HL-60 (cell line): ENCODE measurements at regions not wholly inside any gene's neighbourhood (a gene's known extent, or its start where the extent isn't known, plus 50 kb on each side); places are given as distances from the start of the nearest gene placed in this dataset.
"Not testable (repeated sequence)": the region's sequence is repeated elsewhere in the genome, so short reads cannot be mapped to it uniquely, and the experiment has no call there.

ENCODE experiments used
- DNase-seq, 2 experiments: peaks; one replicate each; pipeline ENCODE4 v3.0.0-alpha.2; 2010 to 2020; ENCODE audit warnings: low read depth in 1 of 2, low spot score in 1 of 2
- H3K27ac ChIP-seq: fragments of 250-450 bp; sonication (Bioruptor Pico); replicated peaks from 2 replicates; pipeline ENCODE4 v1.5.1; 2020; ENCODE audit warnings: mild to moderate bottlenecking, moderate library complexity
- H3K27me3 ChIP-seq: fragments of 250-450 bp; sonication (Bioruptor Pico); 2 replicates; pipeline ENCODE4 v1.5.1; 2021; ENCODE audit warnings: mild to moderate bottlenecking, moderate library complexity; ENCODE audit not compliant: insufficient read depth, poor library complexity, severe bottlenecking
- H3K4me3 ChIP-seq: replicated peaks from 2 replicates; pipeline ENCODE4 v1.5.1; 2011; ENCODE audit warnings: mild to moderate bottlenecking, control low read depth, low read length; ENCODE audit not compliant: insufficient read depth
- GABPA ChIP-seq: IDR thresholded peaks from 2 replicates; pipeline ENCODE4 v1.6.1; 2012; ENCODE audit warnings: low read depth
- POLR2AphosphoS5 ChIP-seq: IDR thresholded peaks from 2 replicates; pipeline ENCODE4 v1.6.1; 2012; ENCODE audit warnings: low read depth
- SPI1 ChIP-seq: IDR thresholded peaks from 2 replicates; pipeline ENCODE4 v1.6.1; 2012; ENCODE audit warnings: low read depth, mild to moderate bottlenecking, borderline replicate concordance
- TF ChIP-seq, protein P1 (sequence below): IDR thresholded peaks from 2 replicates; pipeline ENCODE4 v1.6.1; 2012; ENCODE audit warnings: low read depth; ENCODE audit not compliant: insufficient replicate concordance
- TF ChIP-seq, protein P2 (sequence below): IDR thresholded peaks from one replicate; pipeline ENCODE4 v1.5.1; 2011; ENCODE audit warnings: low read length, control low read depth, inconsistent platforms; ENCODE audit not compliant: insufficient read depth

DNA sequence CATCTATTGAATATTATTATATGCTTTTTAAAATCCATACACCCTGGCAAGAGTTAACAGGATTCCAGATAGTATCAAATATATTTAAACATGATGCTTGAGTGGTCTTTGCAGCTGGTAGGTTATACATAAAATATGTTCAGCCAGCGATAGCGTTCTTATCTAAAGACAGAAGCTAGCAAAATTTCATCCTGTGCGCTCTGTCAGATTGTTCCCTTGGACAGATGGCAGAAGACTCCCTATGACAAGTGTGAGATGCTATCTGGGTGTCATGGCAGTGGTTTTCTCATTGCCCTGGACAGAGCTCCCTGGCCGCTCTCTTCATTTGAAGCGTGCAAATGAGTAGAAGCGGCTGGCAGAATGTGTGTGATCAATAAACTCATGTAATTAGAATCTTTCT is 175.2 kb upstream of the SOX14 start:
- no peak overlapping the region for H3K27ac ChIP-seq
- no peak overlapping the region for H3K4me3 ChIP-seq
- TF ChIP-seq, protein P1, sequence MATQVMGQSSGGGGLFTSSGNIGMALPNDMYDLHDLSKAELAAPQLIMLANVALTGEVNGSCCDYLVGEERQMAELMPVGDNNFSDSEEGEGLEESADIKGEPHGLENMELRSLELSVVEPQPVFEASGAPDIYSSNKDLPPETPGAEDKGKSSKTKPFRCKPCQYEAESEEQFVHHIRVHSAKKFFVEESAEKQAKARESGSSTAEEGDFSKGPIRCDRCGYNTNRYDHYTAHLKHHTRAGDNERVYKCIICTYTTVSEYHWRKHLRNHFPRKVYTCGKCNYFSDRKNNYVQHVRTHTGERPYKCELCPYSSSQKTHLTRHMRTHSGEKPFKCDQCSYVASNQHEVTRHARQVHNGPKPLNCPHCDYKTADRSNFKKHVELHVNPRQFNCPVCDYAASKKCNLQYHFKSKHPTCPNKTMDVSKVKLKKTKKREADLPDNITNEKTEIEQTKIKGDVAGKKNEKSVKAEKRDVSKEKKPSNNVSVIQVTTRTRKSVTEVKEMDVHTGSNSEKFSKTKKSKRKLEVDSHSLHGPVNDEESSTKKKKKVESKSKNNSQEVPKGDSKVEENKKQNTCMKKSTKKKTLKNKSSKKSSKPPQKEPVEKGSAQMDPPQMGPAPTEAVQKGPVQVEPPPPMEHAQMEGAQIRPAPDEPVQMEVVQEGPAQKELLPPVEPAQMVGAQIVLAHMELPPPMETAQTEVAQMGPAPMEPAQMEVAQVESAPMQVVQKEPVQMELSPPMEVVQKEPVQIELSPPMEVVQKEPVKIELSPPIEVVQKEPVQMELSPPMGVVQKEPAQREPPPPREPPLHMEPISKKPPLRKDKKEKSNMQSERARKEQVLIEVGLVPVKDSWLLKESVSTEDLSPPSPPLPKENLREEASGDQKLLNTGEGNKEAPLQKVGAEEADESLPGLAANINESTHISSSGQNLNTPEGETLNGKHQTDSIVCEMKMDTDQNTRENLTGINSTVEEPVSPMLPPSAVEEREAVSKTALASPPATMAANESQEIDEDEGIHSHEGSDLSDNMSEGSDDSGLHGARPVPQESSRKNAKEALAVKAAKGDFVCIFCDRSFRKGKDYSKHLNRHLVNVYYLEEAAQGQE, result no peak
- TF ChIP-seq GABPA (no peak), SPI1 (no peak), POLR2AphosphoS5 (no peak)
- TF ChIP-seq, protein P2, sequence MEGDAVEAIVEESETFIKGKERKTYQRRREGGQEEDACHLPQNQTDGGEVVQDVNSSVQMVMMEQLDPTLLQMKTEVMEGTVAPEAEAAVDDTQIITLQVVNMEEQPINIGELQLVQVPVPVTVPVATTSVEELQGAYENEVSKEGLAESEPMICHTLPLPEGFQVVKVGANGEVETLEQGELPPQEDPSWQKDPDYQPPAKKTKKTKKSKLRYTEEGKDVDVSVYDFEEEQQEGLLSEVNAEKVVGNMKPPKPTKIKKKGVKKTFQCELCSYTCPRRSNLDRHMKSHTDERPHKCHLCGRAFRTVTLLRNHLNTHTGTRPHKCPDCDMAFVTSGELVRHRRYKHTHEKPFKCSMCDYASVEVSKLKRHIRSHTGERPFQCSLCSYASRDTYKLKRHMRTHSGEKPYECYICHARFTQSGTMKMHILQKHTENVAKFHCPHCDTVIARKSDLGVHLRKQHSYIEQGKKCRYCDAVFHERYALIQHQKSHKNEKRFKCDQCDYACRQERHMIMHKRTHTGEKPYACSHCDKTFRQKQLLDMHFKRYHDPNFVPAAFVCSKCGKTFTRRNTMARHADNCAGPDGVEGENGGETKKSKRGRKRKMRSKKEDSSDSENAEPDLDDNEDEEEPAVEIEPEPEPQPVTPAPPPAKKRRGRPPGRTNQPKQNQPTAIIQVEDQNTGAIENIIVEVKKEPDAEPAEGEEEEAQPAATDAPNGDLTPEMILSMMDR, result no peak
- no peak for DNase-seq
- H3K27me3 ChIP-seq, result no peaks in the 10 kb centered on the region

DNA sequence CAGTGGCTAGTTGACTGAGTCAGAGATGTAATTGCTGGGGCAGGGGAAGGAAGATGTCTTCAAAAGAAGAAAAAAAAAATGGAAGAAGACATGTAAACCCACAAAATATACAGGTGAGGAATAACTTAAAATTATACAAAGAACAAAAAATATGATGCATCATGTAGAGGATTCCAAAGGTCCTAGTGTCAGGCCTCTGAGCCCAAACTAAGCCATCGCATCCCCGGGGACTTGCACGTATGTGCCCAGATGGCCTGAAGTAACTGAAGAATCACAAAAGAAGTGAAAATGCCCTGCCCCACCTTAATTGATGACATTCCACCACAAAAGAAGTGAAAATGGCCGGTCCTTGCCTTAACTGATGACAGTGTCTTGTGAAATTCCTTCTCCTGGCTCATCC is 168.7 kb upstream of the SOX14 start:
- not testable (repeated sequence) for DNase-seq, H3K27ac ChIP-seq, H3K4me3 ChIP-seq, H3K27me3 ChIP-seq

DNA sequence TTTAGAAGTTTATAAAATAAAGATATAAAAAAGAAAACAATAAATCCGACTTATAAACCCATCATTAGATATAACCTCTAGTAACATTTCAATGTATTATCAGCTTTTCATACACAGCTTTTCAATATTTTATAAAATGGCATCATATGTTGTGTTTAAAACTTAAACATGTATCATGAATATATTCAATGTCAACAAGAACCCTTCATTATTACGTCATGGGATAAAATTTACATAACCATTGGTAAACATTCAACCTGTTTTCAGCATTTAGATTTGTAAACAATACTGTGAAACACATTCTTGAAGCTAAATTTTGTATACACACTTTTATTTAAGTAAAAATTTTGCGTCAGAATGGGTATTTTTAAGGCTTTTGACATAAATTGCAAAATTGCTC is 153.4 kb upstream of the SOX14 start:
- Histone ChIP-seq H3K27ac (no peak overlapping the region), H3K27me3 (peaks cover 5% of the 10 kb centered on the region), H3K4me3 (no peak overlapping the region)
- DNase-seq, result no peak
- TF ChIP-seq GABPA (no peak), POLR2AphosphoS5 (no peak), SPI1 (no peak)
- TF ChIP-seq, protein P1, result no peak
- TF ChIP-seq, protein P2, result no peak

DNA sequence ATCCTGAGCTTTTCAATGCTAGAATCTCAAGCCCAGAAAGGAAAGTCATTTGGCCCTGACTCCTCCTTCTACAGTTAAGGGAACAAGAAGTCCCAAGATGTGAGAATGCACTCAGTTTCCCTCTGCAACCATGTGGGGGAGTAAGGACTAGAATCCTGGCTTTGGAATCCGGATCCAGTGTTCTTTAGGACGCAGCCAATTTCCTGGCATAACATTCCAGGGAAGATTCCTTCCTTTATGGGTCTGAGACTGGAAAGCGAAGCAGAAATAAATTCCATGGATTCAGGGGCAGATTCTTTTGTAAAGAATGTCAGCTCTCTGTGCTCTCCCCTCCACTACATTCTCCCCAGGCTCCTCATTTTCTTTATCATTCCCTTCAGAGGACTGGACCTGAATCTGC is 151.8 kb upstream of the SOX14 start:
- TF ChIP-seq, protein P1, result no peak
- TF ChIP-seq, protein P2, result no peak
- no peak for TF ChIP-seq SPI1
- no peak for TF ChIP-seq GABPA
- TF ChIP-seq POLR2AphosphoS5, result no peak
- no peak for DNase-seq
- Histone ChIP-seq H3K27ac (no peak overlapping the region), H3K27me3 (peaks cover 5% of the 10 kb centered on the region), H3K4me3 (no peak overlapping the region)
